Endothelial cell (in vitro differentiated cells): ENCODE measurements at regions not wholly inside any gene's neighbourhood (a gene's known extent, or its start where the extent isn't known, plus 50 kb on each side); places are given as distances from the start of the nearest gene placed in this dataset.

Experiments
- DNase-seq: peaks from one replicate; pipeline ENCODE4 v3.0.0; 2021; ENCODE audit warnings: low spot score
- H3K27ac Mint-ChIP-seq: one replicate; pipeline ENCODE4 v1.8.0; 2021; ENCODE audit warnings: mixed read lengths, inconsistent platforms; ENCODE audit not compliant: unreplicated experiment
- H3K27me3 Mint-ChIP-seq: one replicate; pipeline ENCODE4 v1.8.0; 2021; ENCODE audit warnings: mild to moderate bottlenecking, moderate library complexity, mixed read lengths, inconsistent platforms; ENCODE audit not compliant: unreplicated experiment
- H3K36me3 Mint-ChIP-seq: one replicate; pipeline ENCODE4 v1.8.0; 2021; ENCODE audit warnings: mild to moderate bottlenecking, low read depth, mixed read lengths, inconsistent platforms; ENCODE audit not compliant: unreplicated experiment
- H3K4me1 Mint-ChIP-seq: one replicate; pipeline ENCODE4 v1.8.0; 2021; ENCODE audit warnings: mild to moderate bottlenecking, mixed read lengths, inconsistent platforms; ENCODE audit not compliant: unreplicated experiment
- H3K4me3 Mint-ChIP-seq: one replicate; pipeline ENCODE4 v1.8.0; 2021; ENCODE audit warnings: mild to moderate bottlenecking, mixed read lengths, inconsistent platforms; ENCODE audit not compliant: unreplicated experiment
- H3K9me3 Mint-ChIP-seq: one replicate; pipeline ENCODE4 v1.8.0; 2021; ENCODE audit warnings: mixed read lengths, inconsistent platforms; ENCODE audit not compliant: unreplicated experiment
- TF ChIP-seq, protein P1 (sequence below): fragments of 200-600 bp; sonication (generic); IDR thresholded peaks from one replicate; pipeline ENCODE4 v1.5.0; 2021; ENCODE audit warnings: antibody characterized with exemption; ENCODE audit not compliant: unreplicated experiment

DNA sequence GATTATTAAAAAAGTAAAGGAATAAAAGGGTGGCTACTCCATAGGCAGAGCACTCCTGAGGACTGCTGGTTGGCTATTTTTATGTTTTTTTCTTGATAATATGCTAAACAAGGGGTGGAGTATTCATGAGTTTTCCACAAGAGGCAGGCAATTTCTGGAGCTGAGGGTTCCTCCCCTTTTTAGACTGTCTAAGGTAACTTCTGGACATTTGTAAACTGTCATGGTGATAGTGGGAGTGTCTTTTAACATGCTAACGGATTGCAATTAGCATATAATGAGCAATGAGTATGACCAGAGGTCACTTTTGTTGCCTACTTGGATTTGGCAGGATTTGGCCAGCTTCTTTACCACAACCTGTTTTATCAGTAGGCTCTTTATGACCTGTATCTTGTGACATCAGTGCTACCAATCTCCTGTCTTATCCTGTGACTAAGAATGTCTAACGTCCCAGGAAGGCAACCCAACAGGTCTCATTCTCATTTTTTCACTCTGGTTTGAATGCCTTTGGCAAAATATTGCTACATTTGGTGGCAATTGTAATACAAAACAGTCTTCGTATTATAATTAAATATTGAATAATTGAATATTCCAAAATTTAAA, 587.8 kb upstream of the POM121L12 start:
- TF ChIP-seq, protein P1, sequence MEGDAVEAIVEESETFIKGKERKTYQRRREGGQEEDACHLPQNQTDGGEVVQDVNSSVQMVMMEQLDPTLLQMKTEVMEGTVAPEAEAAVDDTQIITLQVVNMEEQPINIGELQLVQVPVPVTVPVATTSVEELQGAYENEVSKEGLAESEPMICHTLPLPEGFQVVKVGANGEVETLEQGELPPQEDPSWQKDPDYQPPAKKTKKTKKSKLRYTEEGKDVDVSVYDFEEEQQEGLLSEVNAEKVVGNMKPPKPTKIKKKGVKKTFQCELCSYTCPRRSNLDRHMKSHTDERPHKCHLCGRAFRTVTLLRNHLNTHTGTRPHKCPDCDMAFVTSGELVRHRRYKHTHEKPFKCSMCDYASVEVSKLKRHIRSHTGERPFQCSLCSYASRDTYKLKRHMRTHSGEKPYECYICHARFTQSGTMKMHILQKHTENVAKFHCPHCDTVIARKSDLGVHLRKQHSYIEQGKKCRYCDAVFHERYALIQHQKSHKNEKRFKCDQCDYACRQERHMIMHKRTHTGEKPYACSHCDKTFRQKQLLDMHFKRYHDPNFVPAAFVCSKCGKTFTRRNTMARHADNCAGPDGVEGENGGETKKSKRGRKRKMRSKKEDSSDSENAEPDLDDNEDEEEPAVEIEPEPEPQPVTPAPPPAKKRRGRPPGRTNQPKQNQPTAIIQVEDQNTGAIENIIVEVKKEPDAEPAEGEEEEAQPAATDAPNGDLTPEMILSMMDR: no peak
- H3K9me3 Mint-ChIP-seq: no peaks in the 10 kb centered on the region
- H3K36me3 Mint-ChIP-seq: no peaks in the 10 kb centered on the region
- no peak overlapping the region for H3K27ac Mint-ChIP-seq
- peaks cover 3% of the 10 kb centered on the region for H3K27me3 Mint-ChIP-seq
- no peaks in the 10 kb centered on the region for H3K4me1 Mint-ChIP-seq
- H3K4me3 Mint-ChIP-seq: no peak overlapping the region
- DNase-seq: no peak

DNA sequence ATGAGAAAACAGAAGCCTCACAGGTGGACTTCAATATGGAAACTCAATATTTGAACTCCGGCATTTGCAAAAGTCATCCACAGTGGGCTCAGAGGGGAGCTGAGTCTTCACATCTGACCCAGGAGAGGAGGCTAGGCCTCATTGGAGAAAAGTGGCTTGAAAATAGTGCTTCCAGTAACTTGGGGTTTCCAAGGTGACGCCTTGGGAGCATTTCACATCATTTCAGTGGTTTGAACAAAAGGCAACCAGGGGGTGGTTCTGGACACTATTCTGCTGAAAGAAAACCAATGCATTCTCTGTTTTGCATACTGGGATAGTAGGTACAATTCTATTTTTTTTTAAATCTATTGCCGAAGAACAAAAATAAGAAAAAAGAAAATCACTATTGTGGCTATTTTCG, 599.2 kb upstream of the POM121L12 start:
- Mint-ChIP-seq H3K9me3 (no peaks in the 10 kb centered on the region), H3K27ac (no peak overlapping the region), H3K4me1 (no peaks in the 10 kb centered on the region), H3K4me3 (no peak overlapping the region), H3K27me3 (no peaks in the 10 kb centered on the region), H3K36me3 (no peaks in the 10 kb centered on the region)
- no peak for DNase-seq
- TF ChIP-seq, protein P1: no peak

DNA sequence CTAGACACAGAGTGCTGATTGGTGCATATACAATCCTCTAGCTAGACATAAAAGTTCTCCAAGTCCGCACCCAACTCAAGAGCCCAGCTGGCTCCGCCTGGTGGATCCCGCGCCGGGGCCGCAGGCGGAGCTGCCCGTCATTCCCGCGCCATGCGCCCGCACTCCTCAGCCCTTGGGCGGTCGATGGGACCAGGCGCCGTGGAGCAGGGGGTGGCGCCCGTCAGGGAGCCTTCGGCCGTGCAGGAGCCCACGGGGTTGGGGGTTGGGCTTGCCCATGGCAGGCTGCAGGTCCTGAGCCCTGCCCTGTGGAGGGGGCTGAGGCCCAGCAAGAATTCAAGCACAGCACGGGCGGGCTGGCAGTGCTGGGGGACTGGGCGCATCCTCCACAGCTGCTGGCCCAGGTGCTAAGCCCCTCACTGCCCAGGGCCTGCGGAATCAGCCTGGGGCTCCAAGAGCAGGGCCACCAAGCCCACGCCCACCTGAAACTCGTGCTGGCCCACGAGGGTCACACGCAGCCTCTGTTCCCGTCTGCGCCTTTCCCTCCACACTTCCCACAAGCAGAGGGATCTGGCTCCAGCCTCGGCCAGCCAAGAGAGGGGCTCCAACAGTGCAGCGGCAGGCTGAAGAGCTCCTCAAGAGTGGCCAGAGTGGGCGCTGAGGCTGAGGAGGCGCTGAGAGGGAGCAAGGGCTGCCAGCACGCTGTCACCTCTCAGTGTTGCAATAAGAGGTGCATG, 604.2 kb upstream of the POM121L12 start:
- H3K9me3 Mint-ChIP-seq: no peaks in the 10 kb centered on the region
- H3K4me1 Mint-ChIP-seq: no peaks in the 10 kb centered on the region
- no peaks in the 10 kb centered on the region for H3K36me3 Mint-ChIP-seq
- TF ChIP-seq, protein P1: no peak
- H3K4me3 Mint-ChIP-seq: no peak overlapping the region
- H3K27me3 Mint-ChIP-seq: peaks cover 1% of the 10 kb centered on the region
- H3K27ac Mint-ChIP-seq: no peak overlapping the region
- DNase-seq: no peak

DNA sequence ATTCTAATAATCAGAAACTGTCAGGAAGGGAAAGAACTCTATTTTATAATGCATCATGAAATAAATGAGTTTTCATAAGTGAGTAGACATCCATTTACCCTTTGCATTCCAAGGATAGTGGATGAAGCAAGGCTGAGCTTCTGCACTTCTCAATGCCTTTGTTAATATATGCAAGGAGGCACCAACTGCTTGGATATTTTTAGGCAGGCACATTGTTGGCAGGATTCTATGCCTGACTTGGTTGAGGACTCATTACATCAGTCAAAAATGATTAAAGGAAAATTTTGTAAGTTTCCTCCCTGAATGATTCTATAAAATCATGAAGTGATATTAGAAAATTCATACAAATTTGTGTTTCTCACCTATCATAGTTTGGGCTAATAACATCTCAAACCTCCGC, 612.2 kb upstream of the POM121L12 start:
- Mint-ChIP-seq H3K36me3 (no peaks in the 10 kb centered on the region), H3K27me3 (peaks cover 1% of the 10 kb centered on the region), H3K4me1 (no peaks in the 10 kb centered on the region), H3K27ac (no peak overlapping the region), H3K9me3 (no peaks in the 10 kb centered on the region), H3K4me3 (no peak overlapping the region)
- TF ChIP-seq, protein P1: no peak
- DNase-seq: no peak

DNA sequence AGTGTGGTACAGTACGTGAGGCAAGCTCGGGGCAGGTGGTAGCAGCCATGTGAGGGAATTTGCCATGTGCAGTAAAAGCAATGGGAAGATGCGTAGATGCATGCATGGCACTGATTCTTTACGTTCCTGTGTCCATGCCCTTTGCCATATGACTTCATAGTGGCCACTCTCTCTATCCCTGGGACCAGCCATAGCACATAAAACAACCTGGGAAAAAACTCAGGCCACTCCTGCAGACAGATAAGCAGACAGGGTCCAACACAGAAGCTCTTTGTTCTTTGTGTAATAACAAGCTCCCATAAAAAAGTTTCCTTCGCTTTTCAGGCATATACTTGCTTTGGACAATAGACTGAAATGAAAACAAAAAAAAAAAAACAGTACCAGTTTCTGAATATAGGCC, 622.4 kb upstream of the POM121L12 start:
- DNase-seq: no peak
- no peaks in the 10 kb centered on the region for H3K9me3 Mint-ChIP-seq
- no peak overlapping the region for H3K27ac Mint-ChIP-seq
- H3K4me1 Mint-ChIP-seq: no peaks in the 10 kb centered on the region
- no peaks in the 10 kb centered on the region for H3K36me3 Mint-ChIP-seq
- H3K27me3 Mint-ChIP-seq: no peaks in the 10 kb centered on the region
- no peak overlapping the region for H3K4me3 Mint-ChIP-seq
- TF ChIP-seq, protein P1: no peak
